Liver (tissue), 8 donors: ENCODE measurements at regions not wholly inside any gene's neighbourhood (a gene's known extent, or its start where the extent isn't known, plus 50 kb on each side); places are given as distances from the start of the nearest gene placed in this dataset.

Experiments
- DNase-seq: peaks from one replicate; pipeline ENCODE4 v3.0.0-alpha.2; 2017; ENCODE audit warnings: low spot score
- H3K27ac ChIP-seq, 2 donors: one replicate each; pipeline ENCODE4 v1.7.0; 2013; ENCODE audit warnings: inconsistent platforms in 2 of 2, low read length in 2 of 2, control low read depth in 1 of 2, low read depth in 1 of 2, mild to moderate bottlenecking in 1 of 2
- H3K27me3 ChIP-seq, 4 donors: one replicate each; pipeline versions ENCODE4 v1.6.1 to v1.7.0; 2013; ENCODE audit warnings: low read length in 3 of 4, inconsistent platforms in 1 of 4, mild to moderate bottlenecking in 1 of 4, moderate library complexity in 1 of 4; ENCODE audit not compliant: control insufficient read depth in 4 of 4, insufficient read depth in 4 of 4
- H3K36me3 ChIP-seq, 4 donors: one replicate each; pipeline versions ENCODE4 v1.6.1 to v1.7.0; 2013; ENCODE audit warnings: low read length in 3 of 4, mild to moderate bottlenecking in 3 of 4, low read depth in 1 of 4, moderate library complexity in 1 of 4; ENCODE audit not compliant: control insufficient read depth in 4 of 4, insufficient read depth in 3 of 4
- H3K4me1 ChIP-seq, 4 donors: one replicate each; pipeline versions ENCODE4 v1.6.1 to v1.7.0; 2013; ENCODE audit warnings: low read length in 3 of 4, mild to moderate bottlenecking in 3 of 4, moderate library complexity in 1 of 4; ENCODE audit not compliant: control insufficient read depth in 4 of 4, insufficient read depth in 4 of 4
- H3K4me3 ChIP-seq, 3 donors: one replicate each; pipeline versions ENCODE4 v1.6.1 to v1.7.0; 2013; ENCODE audit warnings: low read length in 3 of 3, control low read depth in 1 of 3, low read depth in 1 of 3, mild to moderate bottlenecking in 1 of 3
- H3K9ac ChIP-seq, 2 donors: one replicate each; pipeline ENCODE4 v1.7.0; 2013; ENCODE audit warnings: low read length in 2 of 2, mild to moderate bottlenecking in 2 of 2, moderate library complexity in 2 of 2, control low read depth in 1 of 2, low read depth in 1 of 2
- H3K9me3 ChIP-seq, 4 donors: one replicate each; pipeline versions ENCODE4 v1.6.1 to v1.7.0; 2013; ENCODE audit warnings: low read length in 3 of 4; ENCODE audit not compliant: control insufficient read depth in 4 of 4
- CTCF ChIP-seq: fragments of 150-350 bp; IDR thresholded peaks from 2 replicates; pipeline ENCODE4 v1.5.1; 2017; ENCODE audit warnings: improper control_type of control experiment, low read depth, low read length; ENCODE audit not compliant: missing input control
- EGR1 ChIP-seq, 2 donors: IDR thresholded peaks; 2 replicates each; pipeline ENCODE4 v1.6.1; 2016 to 2018; ENCODE audit warnings: antibody characterized with exemption in 2 of 2, low read depth in 2 of 2
- FOXA1 ChIP-seq: IDR thresholded peaks from 2 replicates; pipeline ENCODE4 v1.6.1; 2016; ENCODE audit warnings: antibody characterized with exemption
- FOXA2 ChIP-seq: IDR thresholded peaks from 2 replicates; pipeline ENCODE4 v1.6.1; 2016; ENCODE audit warnings: antibody characterized with exemption
- GABPA ChIP-seq, 2 donors: IDR thresholded peaks in 1 of 2; conservative IDR thresholded peaks in 1 of 2; 2 replicates each; pipeline ENCODE4 v1.6.1; 2016; ENCODE audit warnings: antibody characterized with exemption in 2 of 2, mild to moderate bottlenecking in 1 of 2, moderate library complexity in 1 of 2
- HNF4A ChIP-seq, 2 donors: conservative IDR thresholded peaks; 2 replicates each; pipeline ENCODE4 v1.6.1; 2016; ENCODE audit warnings: antibody characterized with exemption in 2 of 2, mild to moderate bottlenecking in 2 of 2
- HNF4G ChIP-seq: IDR thresholded peaks from 2 replicates; pipeline ENCODE4 v1.6.1; 2016; ENCODE audit warnings: antibody characterized with exemption
- JUND ChIP-seq, 2 donors: IDR thresholded peaks; 2 replicates each; pipeline ENCODE4 v1.6.1; 2016; ENCODE audit warnings: antibody characterized with exemption in 2 of 2
- MAX ChIP-seq: IDR thresholded peaks from 2 replicates; pipeline ENCODE4 v1.6.1; 2016; ENCODE audit warnings: antibody characterized with exemption
- NR2F2 ChIP-seq: IDR thresholded peaks from 2 replicates; pipeline ENCODE4 v1.6.1; 2016; ENCODE audit warnings: antibody characterized with exemption
- RAD21 ChIP-seq, 2 donors: IDR thresholded peaks; 2 replicates each; pipeline ENCODE4 v1.6.1; 2016; ENCODE audit warnings: antibody characterized with exemption in 2 of 2, mild to moderate bottlenecking in 2 of 2
- REST ChIP-seq: IDR thresholded peaks from 2 replicates; pipeline ENCODE4 v1.6.1; 2016; ENCODE audit warnings: antibody characterized with exemption, mild to moderate bottlenecking
- RXRA ChIP-seq, 2 donors: IDR thresholded peaks; 2 replicates each; pipeline ENCODE4 v1.6.1; 2017 to 2018; ENCODE audit warnings: antibody characterized with exemption in 2 of 2, mild to moderate bottlenecking in 1 of 2
- SP1 ChIP-seq: IDR thresholded peaks from 2 replicates; pipeline ENCODE4 v1.6.1; 2018; ENCODE audit warnings: antibody characterized with exemption, mild to moderate bottlenecking
- YY1 ChIP-seq: IDR thresholded peaks from 2 replicates; pipeline ENCODE4 v1.6.1; 2016; ENCODE audit warnings: antibody characterized with exemption, mild to moderate bottlenecking
- ZBTB33 ChIP-seq: IDR thresholded peaks from 2 replicates; pipeline ENCODE4 v1.6.1; 2016; ENCODE audit warnings: antibody characterized with exemption
- WGBS: extraction: QIAGEN DNeasy Blood & Tissue Kit; methylation state at CpG from one replicate; pipeline ENCODE4 v1.1.7; 2013; 5-methylcytosine and 5-hydroxymethylcytosine counted together
- TF ChIP-seq, protein P1 (sequence below): IDR thresholded peaks from 2 replicates; pipeline ENCODE4 v1.6.1; 2016; ENCODE audit warnings: antibody characterized with exemption
- donor health status: healthy.
- donor health status: healthy.
- donor health status: healthy.
- donor health status: healthy.
- donor health status: healthy.

DNA sequence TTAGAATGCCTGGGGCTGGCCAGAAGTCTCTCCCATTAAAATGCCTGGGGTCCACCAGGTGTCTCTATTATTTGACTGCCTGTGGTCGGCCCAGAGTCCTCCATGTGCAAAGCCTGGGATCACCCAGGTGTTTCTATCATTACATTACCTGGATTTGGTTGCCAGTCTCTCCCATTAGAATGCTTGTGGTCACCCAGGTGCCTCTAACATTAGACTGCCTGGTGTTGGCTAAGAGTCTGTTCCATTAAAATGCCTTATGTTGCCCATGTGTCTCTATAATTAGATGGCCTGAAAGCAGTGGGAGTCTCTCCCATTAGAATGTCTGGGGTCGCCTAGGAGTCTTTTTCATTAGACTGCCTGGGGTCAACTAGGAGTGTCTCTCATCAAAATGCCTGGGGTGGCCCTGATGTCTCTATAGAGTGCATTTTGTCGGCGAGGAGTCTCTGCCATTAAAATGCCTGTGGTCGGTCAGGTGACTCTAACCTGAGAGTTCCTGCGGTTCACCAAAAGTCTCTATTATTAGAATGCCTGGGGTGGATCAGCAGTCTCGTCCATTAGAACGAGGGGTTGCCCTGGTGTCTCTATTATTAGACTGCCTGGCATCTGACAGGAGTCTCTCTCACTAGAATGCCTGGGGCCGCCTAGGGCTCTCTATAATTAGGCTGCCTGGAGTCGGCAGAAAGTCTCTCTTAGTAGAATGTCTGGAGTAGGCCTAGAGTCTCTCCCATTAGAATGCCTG is 1540.5 kb downstream of the UQCRFS1 start:
- Histone ChIP-seq H3K9me3 (peaks cover 0 to 5% (median 1%) of the 10 kb centered on the region in 4 donors), H3K27me3 (no peaks in the 10 kb centered on the region), H3K9ac (no peak overlapping the region), H3K4me1 (no peaks in the 10 kb centered on the region), H3K4me3 (no peak overlapping the region), H3K27ac (no peak overlapping the region), H3K36me3 (no peaks in the 10 kb centered on the region)
- peak; percentile 14 for DNase-seq
- WGBS: 65% methylated on average over 10 of the region's 10 CpGs
- TF ChIP-seq MAX (no peak), JUND (IDR thresholded peaks at IDR 0.05) (no peak), YY1 (no peak), HNF4G (no peak), NR2F2 (no peak), EGR1 (IDR thresholded peaks at IDR 0.05; ENCODE audit: low read depth in 2 of 2) (no peak), FOXA1 (no peak), GABPA (IDR thresholded peaks at IDR 0.05 in 1 of 2, conservative IDR thresholded peaks at IDR 0.05 in 1 of 2) (no peak), SP1 (no peak), RXRA (IDR thresholded peaks at IDR 0.05) (no peak), HNF4A (conservative IDR thresholded peaks at IDR 0.05) (no peak), FOXA2 (no peak), REST (no peak), ZBTB33 (no peak), RAD21 (IDR thresholded peaks at IDR 0.05) (no peak)
- TF ChIP-seq, protein P1, sequence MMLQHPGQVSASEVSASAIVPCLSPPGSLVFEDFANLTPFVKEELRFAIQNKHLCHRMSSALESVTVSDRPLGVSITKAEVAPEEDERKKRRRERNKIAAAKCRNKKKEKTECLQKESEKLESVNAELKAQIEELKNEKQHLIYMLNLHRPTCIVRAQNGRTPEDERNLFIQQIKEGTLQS: no peak

DNA sequence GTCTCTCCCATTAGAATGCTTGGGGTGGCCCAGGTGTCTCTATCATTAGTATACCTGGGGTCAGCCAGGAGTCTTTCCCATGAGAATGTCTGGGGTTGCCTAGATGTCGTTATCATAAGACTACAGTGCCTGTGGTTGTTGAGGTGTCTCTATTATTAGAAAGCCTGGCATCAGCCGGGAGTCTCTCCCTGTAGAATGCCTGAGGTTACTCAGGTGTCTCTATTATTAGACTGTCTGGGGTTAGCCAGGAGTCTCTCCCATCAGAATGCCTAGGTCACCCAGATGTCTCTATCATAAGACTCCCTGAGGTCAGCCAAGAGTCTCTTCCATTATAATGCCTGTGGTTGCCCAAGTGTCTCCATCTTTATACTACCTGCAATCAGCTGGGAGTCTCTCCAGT is 1541.1 kb downstream of the UQCRFS1 start:
- H3K27me3 ChIP-seq: no peaks in the 10 kb centered on the region
- H3K36me3 ChIP-seq: no peaks in the 10 kb centered on the region
- no peak for DNase-seq
- TF ChIP-seq CTCF (no peak), GABPA (IDR thresholded peaks at IDR 0.05 in 1 of 2, conservative IDR thresholded peaks at IDR 0.05 in 1 of 2) (no peak)
- H3K9ac ChIP-seq: no peak overlapping the region
- H3K4me1 ChIP-seq: no peaks in the 10 kb centered on the region
- peaks cover 0 to 5% (median 1%) of the 10 kb centered on the region in 4 donors for H3K9me3 ChIP-seq
- H3K27ac ChIP-seq: no peak overlapping the region
- 55% methylated on average over 2 of the region's 2 CpGs for WGBS
- H3K4me3 ChIP-seq: no peak overlapping the region
